K562 (cell line): ENCODE measurements at regions not wholly inside any gene's neighbourhood (a gene's known extent, or its start where the extent isn't known, plus 50 kb on each side); places are given as distances from the start of the nearest gene placed in this dataset.

Experiments used
- CTCF ChIP-seq, 3 experiments: IDR thresholded peaks in 2 of 3; conservative IDR thresholded peaks in 1 of 3; 2 replicates each; pipeline ENCODE4 v1.5.1; 2011 to 2012; ENCODE audit warnings: low read length in 3 of 3, mild to moderate bottlenecking in 3 of 3, control low read depth in 2 of 3, improper control_type of control experiment in 1 of 3, inconsistent platforms in 1 of 3, low read depth in 1 of 3, mixed read lengths in 1 of 3, moderate library complexity in 1 of 3; ENCODE audit not compliant: insufficient read depth in 2 of 3
- DEAF1 ChIP-seq: fragments of 450-650 bp; formaldehyde crosslinking; IDR thresholded peaks from 2 replicates; pipeline ENCODE4 v1.4.0; 2020; ENCODE audit warnings: mild to moderate bottlenecking, moderate library complexity
- FOXP1 ChIP-seq: sonication (generic); formaldehyde crosslinking; IDR thresholded peaks from 2 replicates; pipeline ENCODE4 v1.8.0; 2022; ENCODE audit warnings: mild to moderate bottlenecking, missing genetic modification reagents
- MYNN ChIP-seq, 2 experiments: sonication (generic); formaldehyde crosslinking in 1 of 2; IDR thresholded peaks; 2 replicates each; pipeline versions ENCODE4 v1.5.0 to v1.6.1; 2016 to 2020; ENCODE audit warnings: antibody characterized with exemption in 1 of 2, missing genetic modification reagents in 1 of 2
- RFX5 ChIP-seq: IDR thresholded peaks from 2 replicates; pipeline ENCODE4 v1.6.1; 2011; ENCODE audit warnings: low read depth, mild to moderate bottlenecking, improper control_type of control experiment, low read length
- SRSF9 ChIP-seq: fragments of 200-400 bp; formaldehyde crosslinking; IDR thresholded peaks from 2 replicates; pipeline ENCODE4 v1.6.1; 2017; ENCODE audit warnings: low read depth, low read length, borderline replicate concordance
- TCF7L2 ChIP-seq: fragments of 150-350 bp; IDR thresholded peaks from 2 replicates; pipeline ENCODE4 v1.6.1; 2016; ENCODE audit warnings: low read depth, mild to moderate bottlenecking, low read length, moderate library complexity
- ZBTB43 ChIP-seq: sonication (generic); formaldehyde crosslinking; IDR thresholded peaks from 2 replicates; pipeline ENCODE4 v1.8.0; 2023; ENCODE audit warnings: mild to moderate bottlenecking, missing genetic modification reagents
- ZNF274 ChIP-seq: IDR thresholded peaks from 2 replicates; pipeline ENCODE4 v1.6.1; 2011; ENCODE audit warnings: low read depth, mild to moderate bottlenecking, low read length, moderate library complexity, borderline replicate concordance
- ZNF311 ChIP-seq: fragments of 250-450 bp; sonication (Bioruptor Pico); IDR thresholded peaks from 2 replicates; pipeline ENCODE4 v1.4.0; 2020; ENCODE audit warnings: mild to moderate bottlenecking, moderate library complexity

- no peak for TF ChIP-seq FOXP1 (CRISPR knock-in tag)
- no peak for TF ChIP-seq TCF7L2
- TF ChIP-seq CTCF (IDR thresholded peaks at IDR 0.05 in 2 of 3, conservative IDR thresholded peaks at IDR 0.05 in 1 of 3; ENCODE audit: insufficient read depth in 2 of 3, low read depth in 1 of 3, low read length in 3 of 3): no peak
- TF ChIP-seq ZNF311 (CRISPR knock-in tag): no peak
- TF ChIP-seq ZBTB43 (CRISPR knock-in tag): no peak
- TF ChIP-seq SRSF9: no peak
- TF ChIP-seq MYNN (IDR thresholded peaks at IDR 0.05): no peak
- no peak for TF ChIP-seq MYNN (CRISPR knock-in tag; IDR thresholded peaks at IDR 0.05)
- no peak for TF ChIP-seq RFX5
- no peak for TF ChIP-seq ZNF274
- no peak for TF ChIP-seq DEAF1 (CRISPR knock-in tag)
Measured at GRCh38 chr5:118098716-118099115, 889.6 kb downstream of the DTWD2 start.
